Astrocyte of the cerebellum (primary cell): ENCODE measurements at regions not wholly inside any gene's neighbourhood (a gene's known extent, or its start where the extent isn't known, plus 50 kb on each side); places are given as distances from the start of the nearest gene placed in this dataset.

Experiments
- DNase-seq: peaks from one replicate; pipeline ENCODE4 v3.0.0-alpha.2; 2011; ENCODE audit warnings: low read depth
- H3K4me3 ChIP-seq: 2 replicates; pipeline ENCODE4 v1.5.1; 2011; ENCODE audit warnings: mild to moderate bottlenecking, low read depth, low read length, moderate library complexity
- in situ Hi-C: cut with HindIII; loops from 2 replicates; pipeline ENCODE4 v1.10.0; 2017; ENCODE audit warnings: low sequenced_read_pairs
- TF ChIP-seq, protein P1 (sequence below): IDR thresholded peaks from 2 replicates; pipeline ENCODE4 v1.5.1; 2012; ENCODE audit warnings: low read length, low read depth, moderate library complexity, mild to moderate bottlenecking; ENCODE audit errors: missing control alignments

DNA sequence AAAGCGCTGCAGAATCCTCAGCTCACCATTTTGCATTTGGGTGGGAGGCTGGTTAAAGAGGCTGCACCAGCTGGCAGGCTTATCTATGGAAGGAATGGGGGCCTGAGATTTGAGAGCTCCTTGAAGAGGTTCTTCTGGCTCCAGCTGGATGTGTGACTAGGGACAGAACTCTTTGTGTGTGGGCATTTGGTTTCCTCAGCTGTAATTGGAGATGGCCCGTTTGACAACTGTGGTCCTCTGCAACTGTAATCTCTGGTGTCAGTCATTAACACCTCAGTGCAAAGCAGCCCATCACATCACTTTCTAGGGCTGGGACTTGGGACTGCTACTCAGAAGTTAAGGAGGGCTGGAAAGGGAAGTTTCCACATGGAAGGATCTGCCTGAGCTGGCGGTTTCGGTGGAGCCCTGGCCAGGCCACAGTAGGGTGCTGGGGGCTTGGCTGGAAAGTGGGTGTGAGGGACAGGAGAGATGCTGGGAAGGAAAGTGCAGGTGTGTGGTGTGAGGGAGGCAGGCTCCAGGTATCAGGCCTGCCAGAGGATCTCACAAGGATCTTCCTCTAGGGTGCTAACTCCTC lies 193.8 kb downstream of the GADD45G start:
- no peak overlapping the region for H3K4me3 ChIP-seq
- in situ Hi-C loops: no loop called here
- no peak for DNase-seq
- TF ChIP-seq, protein P1, sequence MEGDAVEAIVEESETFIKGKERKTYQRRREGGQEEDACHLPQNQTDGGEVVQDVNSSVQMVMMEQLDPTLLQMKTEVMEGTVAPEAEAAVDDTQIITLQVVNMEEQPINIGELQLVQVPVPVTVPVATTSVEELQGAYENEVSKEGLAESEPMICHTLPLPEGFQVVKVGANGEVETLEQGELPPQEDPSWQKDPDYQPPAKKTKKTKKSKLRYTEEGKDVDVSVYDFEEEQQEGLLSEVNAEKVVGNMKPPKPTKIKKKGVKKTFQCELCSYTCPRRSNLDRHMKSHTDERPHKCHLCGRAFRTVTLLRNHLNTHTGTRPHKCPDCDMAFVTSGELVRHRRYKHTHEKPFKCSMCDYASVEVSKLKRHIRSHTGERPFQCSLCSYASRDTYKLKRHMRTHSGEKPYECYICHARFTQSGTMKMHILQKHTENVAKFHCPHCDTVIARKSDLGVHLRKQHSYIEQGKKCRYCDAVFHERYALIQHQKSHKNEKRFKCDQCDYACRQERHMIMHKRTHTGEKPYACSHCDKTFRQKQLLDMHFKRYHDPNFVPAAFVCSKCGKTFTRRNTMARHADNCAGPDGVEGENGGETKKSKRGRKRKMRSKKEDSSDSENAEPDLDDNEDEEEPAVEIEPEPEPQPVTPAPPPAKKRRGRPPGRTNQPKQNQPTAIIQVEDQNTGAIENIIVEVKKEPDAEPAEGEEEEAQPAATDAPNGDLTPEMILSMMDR: no peak

GRCh38 chr9:89799221-89799620 lies 194.4 kb downstream of the GADD45G start:
- TF ChIP-seq, protein P1: no peak
- in situ Hi-C loops: no loop called here
- no peak overlapping the region for H3K4me3 ChIP-seq
- no peak for DNase-seq

DNA sequence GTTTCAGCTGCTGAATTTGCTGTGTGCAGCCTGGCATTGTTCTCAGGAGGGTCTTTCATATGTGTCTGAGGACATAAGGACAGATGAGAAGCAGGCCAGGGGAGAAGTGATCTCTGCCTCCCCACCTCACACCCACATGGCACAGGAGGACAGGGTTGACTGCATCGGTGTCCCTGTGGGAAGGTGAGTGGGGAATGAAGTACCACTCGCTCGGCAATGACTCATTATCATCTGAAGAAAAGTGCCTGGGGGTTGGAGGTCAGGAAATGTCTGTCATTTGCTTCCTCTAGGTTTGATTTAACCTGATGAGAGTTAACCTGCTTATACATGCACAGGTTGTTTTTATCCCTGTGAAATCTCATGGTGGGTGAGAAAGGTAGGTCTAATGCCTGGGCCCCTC lies 195.0 kb downstream of the GADD45G start:
- in situ Hi-C loops: no loop called here
- no peak overlapping the region for H3K4me3 ChIP-seq
- TF ChIP-seq, protein P1: no peak
- no peak for DNase-seq

DNA sequence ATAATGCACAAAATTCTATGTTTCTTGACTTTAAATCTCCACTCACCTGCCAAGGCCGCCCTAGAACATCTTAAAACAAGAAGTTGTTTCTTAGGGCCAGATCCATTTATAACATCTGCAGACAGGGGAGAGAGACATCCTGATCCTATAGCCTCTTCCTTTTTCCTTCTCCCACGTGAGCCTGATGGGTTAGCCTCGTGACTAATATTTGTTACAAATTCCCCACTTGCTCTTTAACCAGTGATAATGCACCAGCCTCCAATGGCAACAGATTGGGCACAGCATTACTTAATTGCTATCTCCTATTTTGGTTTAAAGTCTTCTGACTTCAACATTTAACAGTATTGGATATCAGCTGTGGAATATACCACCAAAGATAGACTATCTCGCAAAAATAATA lies 196.5 kb downstream of the GADD45G start:
- in situ Hi-C loops: no loop called here

GRCh38 chr9:89801742-89802670 lies 197.2 kb downstream of the GADD45G start:
- H3K4me3 ChIP-seq: no peak overlapping the region
- DNase-seq: no peak
- TF ChIP-seq, protein P1: no peak
- in situ Hi-C loops: no loop called here

More for the DNA sequence above, 196.5 kb downstream of the GADD45G start:
- TF ChIP-seq, protein P1: no peak
- no peak overlapping the region for H3K4me3 ChIP-seq
- no peak for DNase-seq

GRCh38 chr9:89802781-89803355 lies 198.1 kb downstream of the GADD45G start:
- DNase-seq: no peak
- in situ Hi-C loops: no loop called here
- H3K4me3 ChIP-seq: no peak overlapping the region
- TF ChIP-seq, protein P1: no peak
